SK-N-DZ (cell line): ENCODE measurements at regions not wholly inside any gene's neighbourhood (a gene's known extent, or its start where the extent isn't known, plus 50 kb on each side); places are given as distances from the start of the nearest gene placed in this dataset.
"Not testable (repeated sequence)": the region's sequence is repeated elsewhere in the genome, so short reads cannot be mapped to it uniquely, and the experiment has no call there.

Experiments
- DNase-seq: peaks from one replicate; pipeline ENCODE4 v3.0.0-alpha.2; 2015; ENCODE audit warnings: low spot score

GRCh38 chr3:127070776-127071175 is 87.9 kb downstream of the PLXNA1 start:
- no peak for DNase-seq

- no peak for DNase-seq
These were observed 88.7 kb downstream of the PLXNA1 start for GRCh38 chr3:127071597-127072001.

- DNase-seq = no peak
These were observed 89.4 kb downstream of the PLXNA1 start for GRCh38 chr3:127072221-127072771.

- DNase-seq = no peak
These were observed 90.3 kb downstream of the PLXNA1 start for GRCh38 chr3:127072971-127073783.

- DNase-seq = no peak
These were observed 91.3 kb downstream of the PLXNA1 start for GRCh38 chr3:127073941-127074820.

- DNase-seq = peak; percentile 53
These were observed 92.0 kb downstream of the PLXNA1 start for GRCh38 chr3:127074900-127075360.

GRCh38 chr3:127076166-127076992 is 93.5 kb downstream of the PLXNA1 start:
- not testable (repeated sequence) for DNase-seq

GRCh38 chr3:127077068-127077467 is 94.2 kb downstream of the PLXNA1 start:
- no peak for DNase-seq

- no peak for DNase-seq
These were observed 94.7 kb downstream of the PLXNA1 start for GRCh38 chr3:127077505-127078064.

GRCh38 chr3:127078626-127079025 is 95.7 kb downstream of the PLXNA1 start:
- DNase-seq = no peak

GRCh38 chr3:127079211-127079610 is 96.3 kb downstream of the PLXNA1 start:
- DNase-seq = no peak

GRCh38 chr3:127081001-127081720 is 98.2 kb downstream of the PLXNA1 start:
- DNase-seq = no peak

- no peak for DNase-seq
These were observed 99.2 kb downstream of the PLXNA1 start for GRCh38 chr3:127082066-127082465.

GRCh38 chr3:127083778-127084397 is 101.0 kb downstream of the PLXNA1 start:
- no peak for DNase-seq

- no peak for DNase-seq
These were observed 101.6 kb downstream of the PLXNA1 start for GRCh38 chr3:127084401-127084990.

- DNase-seq = no peak
These were observed 102.7 kb downstream of the PLXNA1 start for GRCh38 chr3:127085576-127085975.

GRCh38 chr3:127086591-127086990 is 103.7 kb downstream of the PLXNA1 start:
- DNase-seq = not testable (repeated sequence)

GRCh38 chr3:127087441-127087840 is 104.5 kb downstream of the PLXNA1 start:
- DNase-seq = no peak
